Lower leg skin (tissue), 4 donors: ENCODE measurements at regions not wholly inside any gene's neighbourhood (a gene's known extent, or its start where the extent isn't known, plus 50 kb on each side); places are given as distances from the start of the nearest gene placed in this dataset.

Experiments
- DNase-seq, 2 donors: peaks; one replicate each; pipeline ENCODE4 v3.0.0-alpha.2; 2019; ENCODE audit warnings: low spot score in 2 of 2
- H3K4me3 ChIP-seq: fragments of 200-600 bp; sonication (generic); 2 replicates; pipeline ENCODE4 v1.5.1; 2017; ENCODE audit warnings: mild to moderate bottlenecking, low read depth; ENCODE audit not compliant: poor library complexity, severe bottlenecking
- POLR2A ChIP-seq, 2 donors: fragments of 450-650 bp; IDR thresholded peaks; one replicate each; pipeline ENCODE4 v1.6.1; 2016 to 2017; ENCODE audit warnings: antibody characterized with exemption in 2 of 2, mild to moderate bottlenecking in 1 of 2, moderate library complexity in 1 of 2
- WGBS, 2 donors: methylation state at CpG; one replicate each; pipeline ENCODE4 v1.1.5; 2018; 5-methylcytosine and 5-hydroxymethylcytosine counted together
- intact Hi-C: fragments of 100-400 bp; cut with DNase I; formaldehyde crosslinking; loops from one replicate; pipeline ENCODE4 v1.15.0; 2023; ENCODE audit warnings: low total_unique reads
- TF ChIP-seq, protein P1 (sequence below), 3 donors: fragments of 450-650 bp; IDR thresholded peaks; one replicate each; pipeline ENCODE4 v1.5.1; 2016; ENCODE audit warnings: antibody characterized with exemption in 3 of 3, mild to moderate bottlenecking in 3 of 3, moderate library complexity in 2 of 3

DNA sequence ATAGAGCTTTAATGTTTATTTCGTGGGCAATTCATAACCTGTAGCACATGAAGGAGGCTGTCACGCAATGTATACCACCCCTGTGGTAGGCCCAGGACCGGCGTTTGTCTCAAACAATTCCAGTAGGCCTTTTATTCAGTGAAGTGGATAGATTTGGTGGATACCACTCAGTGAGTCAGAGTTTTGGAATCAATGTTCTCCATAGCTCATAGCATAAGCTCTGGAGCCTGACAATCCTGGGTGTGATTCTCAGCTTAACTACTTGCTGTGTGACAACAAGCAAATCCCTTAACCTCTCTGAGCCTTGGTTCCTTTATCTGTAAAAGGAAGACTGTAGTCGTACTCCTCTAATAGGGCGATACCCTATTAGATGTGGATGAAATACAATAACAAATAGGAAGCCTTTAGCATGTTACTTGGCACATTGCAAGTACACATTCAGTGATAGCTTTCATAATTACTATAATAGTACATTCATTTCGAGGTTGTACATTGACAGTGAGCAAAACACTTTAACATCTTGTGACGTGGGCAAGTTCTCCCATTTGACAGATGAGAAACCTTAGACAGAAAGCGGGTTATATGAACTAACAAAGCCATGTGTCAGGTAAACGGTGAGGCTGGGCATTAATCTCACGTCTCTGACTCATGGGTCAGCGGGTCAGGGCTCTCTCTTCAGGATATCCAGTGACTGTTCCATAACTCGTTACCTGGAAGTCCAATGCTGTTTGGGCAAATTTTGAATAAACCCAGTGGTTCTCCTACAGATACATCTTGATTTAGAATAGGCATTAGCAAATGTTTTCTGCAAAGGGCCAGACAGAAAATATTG, 130.8 kb downstream of the C9orf152 start:
- 86% methylated on average over 12 to 13 of the region's 13 CpGs for WGBS, 2 donors
- TF ChIP-seq, protein P1, sequence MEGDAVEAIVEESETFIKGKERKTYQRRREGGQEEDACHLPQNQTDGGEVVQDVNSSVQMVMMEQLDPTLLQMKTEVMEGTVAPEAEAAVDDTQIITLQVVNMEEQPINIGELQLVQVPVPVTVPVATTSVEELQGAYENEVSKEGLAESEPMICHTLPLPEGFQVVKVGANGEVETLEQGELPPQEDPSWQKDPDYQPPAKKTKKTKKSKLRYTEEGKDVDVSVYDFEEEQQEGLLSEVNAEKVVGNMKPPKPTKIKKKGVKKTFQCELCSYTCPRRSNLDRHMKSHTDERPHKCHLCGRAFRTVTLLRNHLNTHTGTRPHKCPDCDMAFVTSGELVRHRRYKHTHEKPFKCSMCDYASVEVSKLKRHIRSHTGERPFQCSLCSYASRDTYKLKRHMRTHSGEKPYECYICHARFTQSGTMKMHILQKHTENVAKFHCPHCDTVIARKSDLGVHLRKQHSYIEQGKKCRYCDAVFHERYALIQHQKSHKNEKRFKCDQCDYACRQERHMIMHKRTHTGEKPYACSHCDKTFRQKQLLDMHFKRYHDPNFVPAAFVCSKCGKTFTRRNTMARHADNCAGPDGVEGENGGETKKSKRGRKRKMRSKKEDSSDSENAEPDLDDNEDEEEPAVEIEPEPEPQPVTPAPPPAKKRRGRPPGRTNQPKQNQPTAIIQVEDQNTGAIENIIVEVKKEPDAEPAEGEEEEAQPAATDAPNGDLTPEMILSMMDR (IDR thresholded peaks at IDR 0.05): no peak
- TF ChIP-seq POLR2A (IDR thresholded peaks at IDR 0.05): no peak
- H3K4me3 ChIP-seq: no peak overlapping the region
- DNase-seq: no peak
- intact Hi-C loops: no loop called here

DNA sequence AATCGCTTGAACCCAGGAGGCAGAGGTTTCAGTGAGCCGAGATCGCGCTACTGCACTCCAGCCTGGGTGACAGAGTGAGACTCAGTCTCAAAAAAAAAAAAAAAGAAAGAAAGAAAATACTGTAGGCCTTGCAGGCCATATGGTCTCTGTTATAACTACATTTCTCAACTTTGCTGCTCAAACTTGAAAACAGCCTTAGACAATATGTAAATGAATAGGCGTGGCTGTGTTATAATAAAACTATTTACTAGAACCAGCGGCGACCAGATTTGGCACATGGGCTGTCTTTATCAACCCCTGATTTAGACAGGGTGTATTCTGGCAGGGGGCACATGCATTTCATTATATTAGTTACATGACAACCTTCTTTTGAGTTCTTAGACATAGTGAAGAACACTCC, 130.0 kb downstream of the C9orf152 start:
- TF ChIP-seq, protein P1 (IDR thresholded peaks at IDR 0.05): no peak
- no peak for TF ChIP-seq POLR2A (IDR thresholded peaks at IDR 0.05)
- 41 to 53% methylated on average over 7 of the region's 7 CpGs for WGBS, 2 donors

DNA sequence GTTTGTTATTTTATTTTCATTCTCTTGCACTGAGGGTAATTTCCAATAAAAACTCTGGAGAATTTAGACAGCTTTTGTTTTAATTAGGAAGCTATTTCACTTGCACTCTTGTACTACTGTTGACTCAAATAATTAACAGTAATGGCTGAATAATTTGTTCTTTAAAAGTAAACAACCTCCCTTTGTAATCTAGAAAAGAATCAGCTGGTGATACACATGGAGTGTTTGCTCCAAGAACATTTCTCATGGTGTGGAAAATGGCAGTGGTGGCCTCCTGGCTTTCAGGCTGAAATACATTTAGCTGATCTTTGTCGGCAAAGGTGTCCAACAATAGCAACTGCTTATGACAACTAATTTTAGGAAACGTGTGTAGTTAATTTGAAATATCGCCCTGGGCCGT, 129.4 kb downstream of the C9orf152 start:
- H3K4me3 ChIP-seq: no peak overlapping the region
- WGBS, 2 donors: 52 to 55% methylated on average over 4 of the region's 4 CpGs
- intact Hi-C loops: no loop called here
- no peak for DNase-seq
- TF ChIP-seq, protein P1 (IDR thresholded peaks at IDR 0.05): no peak
- TF ChIP-seq POLR2A (IDR thresholded peaks at IDR 0.05): no peak

More for the DNA sequence above, 130.0 kb downstream of the C9orf152 start:
- H3K4me3 ChIP-seq: no peak overlapping the region
- intact Hi-C loops: no loop called here
- DNase-seq: no peak

DNA sequence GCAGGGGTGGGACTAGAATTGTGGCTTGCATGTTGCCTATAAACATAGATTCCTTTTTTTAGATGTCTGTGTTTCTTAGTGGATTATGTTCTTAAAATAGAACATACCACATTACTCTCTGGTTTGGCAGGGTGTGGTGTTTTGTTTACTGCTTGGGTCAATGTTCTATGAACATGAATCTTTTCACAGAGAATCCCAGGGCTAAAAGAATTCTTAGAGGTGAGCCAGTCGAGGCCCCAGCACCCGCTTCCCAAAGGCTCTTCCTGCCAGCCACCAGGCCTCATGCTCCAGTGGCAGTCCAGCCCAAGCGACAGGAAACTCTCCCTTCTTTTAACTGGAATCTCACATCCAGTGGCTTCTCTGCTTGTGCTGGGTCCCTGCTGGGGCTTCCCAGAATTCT, 126.6 kb downstream of the C9orf152 start:
- 33 to 45% methylated on average over 3 of the region's 3 CpGs for WGBS, 2 donors
- TF ChIP-seq POLR2A (IDR thresholded peaks at IDR 0.05): no peak
- TF ChIP-seq, protein P1 (IDR thresholded peaks at IDR 0.05): no peak
- DNase-seq: no peak
- H3K4me3 ChIP-seq: no peak overlapping the region
- intact Hi-C loops: no loop called here

DNA sequence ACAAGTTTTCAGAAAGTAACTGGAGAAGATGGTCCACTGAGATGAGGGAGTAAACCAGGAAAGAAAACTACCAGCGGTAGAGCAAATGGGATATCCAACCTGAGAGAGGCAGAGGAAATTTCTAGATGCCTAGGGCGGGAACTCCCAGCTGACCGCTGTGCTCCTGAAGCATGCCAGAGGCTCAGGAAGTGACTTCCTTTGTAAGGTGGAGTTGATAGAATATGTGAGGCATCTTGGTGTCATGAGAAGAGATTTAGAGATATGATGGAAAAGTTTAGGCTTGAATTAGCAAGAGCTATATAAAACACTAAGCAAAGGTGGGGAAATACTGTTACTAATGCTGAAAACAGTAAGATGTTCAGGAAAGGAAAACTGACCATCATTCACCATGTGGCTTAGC, 124.1 kb downstream of the C9orf152 start:
- 83 to 91% methylated on average over 3 of the region's 3 CpGs for WGBS, 2 donors
- intact Hi-C loops: no loop called here
- no peak for DNase-seq
- no peak for TF ChIP-seq POLR2A (IDR thresholded peaks at IDR 0.05)
- TF ChIP-seq, protein P1 (IDR thresholded peaks at IDR 0.05): no peak
- no peak overlapping the region for H3K4me3 ChIP-seq

DNA sequence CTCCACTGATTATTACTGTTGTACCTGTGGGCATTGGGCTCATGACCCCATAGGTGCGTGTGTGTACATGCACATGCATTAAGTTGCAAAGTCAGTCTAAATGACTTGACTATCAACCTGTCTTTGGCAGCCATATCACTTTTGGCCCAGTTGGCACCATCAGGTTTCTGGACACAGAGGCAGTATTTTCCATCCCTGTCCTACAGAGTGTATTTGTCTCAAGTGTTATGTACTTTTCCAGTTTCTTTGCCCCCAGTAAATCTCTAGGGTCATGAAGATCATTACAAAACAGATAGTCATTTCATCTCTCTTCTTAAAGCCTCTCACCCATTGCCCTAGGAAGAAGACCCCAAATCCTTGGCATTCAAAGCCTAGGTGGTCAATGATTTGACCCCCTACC, 121.4 kb downstream of the C9orf152 start:
- no peak overlapping the region for H3K4me3 ChIP-seq
- no peak for TF ChIP-seq POLR2A (IDR thresholded peaks at IDR 0.05)
- TF ChIP-seq, protein P1 (IDR thresholded peaks at IDR 0.05): no peak
- no peak for DNase-seq
- WGBS, 2 donors: 89 to 94% methylated on average over 1 of the region's 1 CpG
- intact Hi-C loops: no loop called here
